HCT116 (cell line): ENCODE measurements at regions not wholly inside any gene's neighbourhood (a gene's known extent, or its start where the extent isn't known, plus 50 kb on each side); places are given as distances from the start of the nearest gene placed in this dataset.

ENCODE experiments used
- ATAC-seq: fragments of 200-7000 bp; cut with Tn5 transposase; 2 replicates; pipeline ENCODE4 v1.9.1; 2020; ENCODE audit warnings: mild to moderate bottlenecking, moderate library complexity
- BruUV-seq: library from RNA; stranded (reverse); fragments of 400-500 nt; replicated peaks from 2 replicates; lab custom pipeline; 2021; lab: Mats Ljungman, UMichigan
- CTCF ChIA-PET: fragments of 300-600 bp; sonication (Branson Sonifier 250); formaldehyde crosslinking; loops from one replicate; lab custom pipeline; 2021; ENCODE audit warnings: antibody characterized with exemption; lab: Charles Lee
- POLR2A ChIA-PET: fragments of 300-600, 350-600 bp; sonication (Branson Sonifier 250); formaldehyde crosslinking; loops from one replicate; lab custom pipeline; 2021; ENCODE audit warnings: antibody characterized with exemption; lab: Charles Lee
- RAD21 ChIA-PET, 2 experiments: fragments of 300-600 bp; sonication (Branson Sonifier 250); formaldehyde crosslinking; loops; one replicate each; lab custom pipeline; 2023; ENCODE audit warnings: low total read pairs in 2 of 2; ENCODE audit not compliant: uncharacterized antibody in 2 of 2, unreplicated experiment in 2 of 2, low non-redundant PET in 1 of 2; lab: Charles Lee
- DNase-seq: peaks from one replicate; pipeline ENCODE4 v3.0.0-alpha.2; 2010; ENCODE audit warnings: low read depth, low spot score
- H2AFZ ChIP-seq: fragments of 200-600 bp; shearing (Covaris generic), sonication (generic); 2 replicates; pipeline ENCODE4 v1.6.1; 2017; ENCODE audit warnings: low read depth, mixed run types, mixed read lengths, antibody characterized with exemption, low read length; ENCODE audit not compliant: poor library complexity, severe bottlenecking
- H3K27ac ChIP-seq: 2 replicates; pipeline ENCODE4 v1.5.1; 2012; ENCODE audit warnings: low read depth, low read length
- H3K27me3 ChIP-seq: fragments of 200-600 bp; sonication (generic); 2 replicates; pipeline ENCODE4 v1.6.1; 2016; ENCODE audit warnings: mixed run types, low read length, mixed read lengths; ENCODE audit not compliant: insufficient read depth
- H3K36me3 ChIP-seq, 2 experiments: fragments of 200-500 bp in 1 of 2; fragments of 200-600 bp in 1 of 2; sonication (Bioruptor generic) in 1 of 2; sonication (generic) in 1 of 2; 2 replicates each; pipeline versions ENCODE4 v1.5.1 to v1.6.1; 2014 to 2016; ENCODE audit warnings: low read length in 2 of 2, inconsistent platforms in 1 of 2, mixed read lengths in 1 of 2, mixed run types in 1 of 2; ENCODE audit not compliant: insufficient read depth in 2 of 2, control insufficient read depth in 1 of 2
- H3K4me1 ChIP-seq, 2 experiments: fragments of 200-600 bp in 1 of 2; sonication (generic) in 1 of 2; 2 replicates each; pipeline versions ENCODE4 v1.5.1 to v1.6.1; 2012 to 2017; ENCODE audit warnings: low read length in 2 of 2, inconsistent platforms in 1 of 2, mild to moderate bottlenecking in 1 of 2, mixed read lengths in 1 of 2, mixed run types in 1 of 2, moderate library complexity in 1 of 2; ENCODE audit not compliant: insufficient read depth in 2 of 2, control insufficient read depth in 1 of 2
- H3K4me2 ChIP-seq: fragments of 200-600 bp; sonication (generic); 2 replicates; pipeline ENCODE4 v1.6.1; 2017; ENCODE audit warnings: mixed run types, low read length, mixed read lengths
- H3K4me3 ChIP-seq, 2 experiments: fragments of 200-600 bp in 1 of 2; sonication (generic) in 1 of 2; replicated peaks in 1 of 2; 2 replicates each; pipeline ENCODE4 v1.5.1; 2011 to 2016; ENCODE audit warnings: low read length in 2 of 2, control low read depth in 1 of 2, low read depth in 1 of 2, mild to moderate bottlenecking in 1 of 2, mixed read lengths in 1 of 2, mixed run types in 1 of 2
- H3K79me2 ChIP-seq: fragments of 200-600 bp; sonication (generic); 2 replicates; pipeline ENCODE4 v1.6.1; 2017; ENCODE audit warnings: mild to moderate bottlenecking, mixed run types, low read length, moderate library complexity, mixed read lengths; ENCODE audit not compliant: insufficient read depth
- H3K9ac ChIP-seq: fragments of 200-600 bp; sonication (generic); 2 replicates; pipeline ENCODE4 v1.6.1; 2016; ENCODE audit warnings: low read length, mixed read lengths
- H3K9me2 ChIP-seq: fragments of 200-600 bp; sonication (generic), shearing (Covaris generic); 2 replicates; pipeline ENCODE4 v1.6.1; 2017; ENCODE audit warnings: mixed run types, mild to moderate bottlenecking, moderate library complexity; ENCODE audit not compliant: insufficient read depth
- H3K9me3 ChIP-seq, 2 experiments: fragments of 200-500 bp in 1 of 2; fragments of 200-600 bp in 1 of 2; sonication (Bioruptor generic) in 1 of 2; sonication (generic) in 1 of 2; 2 replicates each; pipeline ENCODE4 v1.6.1; 2014 to 2017; ENCODE audit warnings: low read length in 2 of 2, mixed read lengths in 2 of 2, inconsistent platforms in 1 of 2, low read depth in 1 of 2, mild to moderate bottlenecking in 1 of 2, mixed run types in 1 of 2, moderate library complexity in 1 of 2; ENCODE audit not compliant: control insufficient read depth in 1 of 2, insufficient read depth in 1 of 2
- H4K20me1 ChIP-seq: fragments of 200-600 bp; sonication (generic), shearing (Covaris generic); 2 replicates; pipeline ENCODE4 v1.6.1; 2017; ENCODE audit warnings: mixed run types, mild to moderate bottlenecking, moderate library complexity; ENCODE audit not compliant: insufficient read depth
- CEBPB ChIP-seq: IDR thresholded peaks from 2 replicates; pipeline ENCODE4 v1.6.1; 2012; ENCODE audit warnings: low read depth
- CTCF ChIP-seq, 3 experiments: fragments of 200-600 bp in 1 of 3; sonication (generic) in 1 of 3; IDR thresholded peaks in 2 of 3; conservative IDR thresholded peaks in 1 of 3; 2 replicates each; pipeline ENCODE4 v1.5.1; 2012 to 2017; ENCODE audit warnings: low read depth in 2 of 3, low read length in 2 of 3, antibody characterized with exemption in 1 of 3, borderline replicate concordance in 1 of 3, control low read depth in 1 of 3, mild to moderate bottlenecking in 1 of 3, mixed read lengths in 1 of 3, mixed run types in 1 of 3, moderate library complexity in 1 of 3; ENCODE audit not compliant: insufficient read depth in 1 of 3
- MAX ChIP-seq: IDR thresholded peaks from 2 replicates; pipeline ENCODE4 v1.6.1; 2012
- POLR2A ChIP-seq: IDR thresholded peaks from 2 replicates; pipeline ENCODE4 v1.7.0; 2011; ENCODE audit warnings: borderline replicate concordance; ENCODE audit not compliant: insufficient read depth, insufficient read length; ENCODE audit errors: extremely low read depth
- POLR2AphosphoS5 ChIP-seq: IDR thresholded peaks from 2 replicates; pipeline ENCODE4 v1.6.1; 2011; ENCODE audit warnings: mild to moderate bottlenecking, low read depth, low read length, moderate library complexity
- SIN3A ChIP-seq: IDR thresholded peaks from 2 replicates; pipeline ENCODE4 v1.6.1; 2012; ENCODE audit warnings: low read depth
- SP1 ChIP-seq: IDR thresholded peaks from 2 replicates; pipeline ENCODE4 v1.6.1; 2012; ENCODE audit warnings: low read depth
- SRF ChIP-seq: IDR thresholded peaks from 2 replicates; pipeline ENCODE4 v1.6.1; 2012; ENCODE audit warnings: low read depth
- TCF7L2 ChIP-seq: IDR thresholded peaks from 2 replicates; pipeline ENCODE4 v1.7.0; 2011; ENCODE audit warnings: borderline replicate concordance, inconsistent platforms; ENCODE audit not compliant: insufficient read depth, insufficient read length; ENCODE audit errors: extremely low read depth
- YY1 ChIP-seq: IDR thresholded peaks from 2 replicates; pipeline ENCODE4 v1.6.1; 2011; ENCODE audit warnings: low read length, low read depth, moderate library complexity, mild to moderate bottlenecking; ENCODE audit not compliant: insufficient replicate concordance; ENCODE audit errors: extremely low read depth
- ZBTB33 ChIP-seq: IDR thresholded peaks from 2 replicates; pipeline ENCODE4 v1.6.1; 2011; ENCODE audit warnings: mild to moderate bottlenecking, low read length, moderate library complexity; ENCODE audit not compliant: insufficient replicate concordance; ENCODE audit errors: extremely low read depth
- ZFX ChIP-seq: fragments of 450-650 bp; IDR thresholded peaks from 2 replicates; pipeline ENCODE4 v1.6.1; 2017
- intact Hi-C: fragments of 100-400 bp; cut with micrococcal nuclease; formaldehyde crosslinking; loops from 2 replicates; pipeline ENCODE4 v1.10.0; 2022

GRCh38 chr13:51523082-51523518, 61.2 kb upstream of the WDFY2 start:
- no peaks in the 10 kb centered on the region for H4K20me1 ChIP-seq
- intact Hi-C loops, result no loop called here
- CTCF ChIA-PET, result no interaction called here
- no peak overlapping the region for H3K9ac ChIP-seq
- no TSS peak for BruUV-seq
- RAD21 ChIA-PET, result no interaction called here
- no peaks in the 10 kb centered on the region for H3K79me2 ChIP-seq
- no peak overlapping the region for H2AFZ ChIP-seq
- TF ChIP-seq ZFX (no peak), SP1 (no peak), CEBPB (no peak), MAX (no peak), YY1 (no peak), SIN3A (no peak), TCF7L2 (no peak), SRF (no peak), POLR2AphosphoS5 (no peak), CTCF (IDR thresholded peaks at IDR 0.05 in 2 of 3, conservative IDR thresholded peaks at IDR 0.05 in 1 of 3; ENCODE audit: borderline replicate concordance in 1 of 3, insufficient read depth in 1 of 3, low read depth in 2 of 3, low read length in 2 of 3) (no peak), POLR2A (no peak), ZBTB33 (no peak)
- no peak overlapping the region for H3K27ac ChIP-seq
- H3K36me3 ChIP-seq, result no peaks in the 10 kb centered on the region
- DNase-seq (no peak), ATAC-seq (no peak)
- no peaks in the 10 kb centered on the region for H3K9me3 ChIP-seq
- H3K4me2 ChIP-seq, result no peak overlapping the region
- no peaks in the 10 kb centered on the region for H3K27me3 ChIP-seq
- POLR2A ChIA-PET, result no interaction called here
- H3K4me1 ChIP-seq, result no peaks in the 10 kb centered on the region
- H3K4me3 ChIP-seq, result no peak overlapping the region
- H3K9me2 ChIP-seq, result no peaks in the 10 kb centered on the region
